ENCODE measurements at regions not wholly inside any gene's neighbourhood (a gene's known extent, or its start where the extent isn't known, plus 50 kb on each side); places are given as distances from the start of the nearest gene placed in this dataset.
A peak's percentile ranks its signal among the peaks of the same experiment; 100 is the strongest.

DNA sequence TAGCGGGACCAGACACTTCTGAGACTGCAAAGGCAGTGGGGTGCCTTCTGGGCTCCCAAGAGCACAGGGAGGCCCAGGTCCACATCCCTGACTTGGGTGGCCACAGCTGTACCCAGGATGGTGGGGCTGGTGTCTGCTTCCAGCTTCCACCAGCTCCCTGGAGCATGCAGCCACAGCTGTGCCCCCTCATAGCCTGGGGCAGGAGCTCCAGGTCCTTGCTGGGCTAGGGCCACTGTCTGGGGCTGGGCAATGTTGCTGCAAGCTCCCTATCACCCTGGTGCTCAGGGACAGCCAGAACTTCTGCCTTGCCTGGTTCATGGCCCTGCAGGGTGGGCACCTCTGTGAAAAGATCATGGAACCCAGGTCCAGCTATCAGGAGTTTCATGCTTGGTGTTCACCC lies 673.9 kb downstream of the SH3BGRL start:
- intact Hi-C loops (cut with micrococcal nuclease), result no loop called here
- Mint-ChIP-seq H3K4me1 (ENCODE audit: insufficient read depth, unreplicated experiment) (no peaks in the 10 kb centered on the region), H3K9me3 (ENCODE audit: unreplicated experiment) (peaks cover 11% of the 10 kb centered on the region), H3K27me3 (ENCODE audit: insufficient read depth, unreplicated experiment) (no peaks in the 10 kb centered on the region), H3K36me3 (ENCODE audit: insufficient read depth, unreplicated experiment) (no peaks in the 10 kb centered on the region), H3K27ac (ENCODE audit: low read depth, unreplicated experiment) (no peak overlapping the region), H3K4me3 (ENCODE audit: unreplicated experiment) (no peak overlapping the region)
- POLR2A ChIA-PET, result no interaction called here
- no peak for DNase-seq (ENCODE audit: unreplicated experiment)
- CTCF ChIA-PET, result interaction anchor here (1.1 kb wide), 1 partner anchor 9 kb away, joined by 3 read pairs; no protein-coding TSS in a partner anchor
- BruUV-seq (replicated peaks), result no TSS peak
- TF ChIP-seq, protein P1, sequence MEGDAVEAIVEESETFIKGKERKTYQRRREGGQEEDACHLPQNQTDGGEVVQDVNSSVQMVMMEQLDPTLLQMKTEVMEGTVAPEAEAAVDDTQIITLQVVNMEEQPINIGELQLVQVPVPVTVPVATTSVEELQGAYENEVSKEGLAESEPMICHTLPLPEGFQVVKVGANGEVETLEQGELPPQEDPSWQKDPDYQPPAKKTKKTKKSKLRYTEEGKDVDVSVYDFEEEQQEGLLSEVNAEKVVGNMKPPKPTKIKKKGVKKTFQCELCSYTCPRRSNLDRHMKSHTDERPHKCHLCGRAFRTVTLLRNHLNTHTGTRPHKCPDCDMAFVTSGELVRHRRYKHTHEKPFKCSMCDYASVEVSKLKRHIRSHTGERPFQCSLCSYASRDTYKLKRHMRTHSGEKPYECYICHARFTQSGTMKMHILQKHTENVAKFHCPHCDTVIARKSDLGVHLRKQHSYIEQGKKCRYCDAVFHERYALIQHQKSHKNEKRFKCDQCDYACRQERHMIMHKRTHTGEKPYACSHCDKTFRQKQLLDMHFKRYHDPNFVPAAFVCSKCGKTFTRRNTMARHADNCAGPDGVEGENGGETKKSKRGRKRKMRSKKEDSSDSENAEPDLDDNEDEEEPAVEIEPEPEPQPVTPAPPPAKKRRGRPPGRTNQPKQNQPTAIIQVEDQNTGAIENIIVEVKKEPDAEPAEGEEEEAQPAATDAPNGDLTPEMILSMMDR (IDR thresholded peaks at IDR 0.05; ENCODE audit: unreplicated experiment), result no peak

DNA sequence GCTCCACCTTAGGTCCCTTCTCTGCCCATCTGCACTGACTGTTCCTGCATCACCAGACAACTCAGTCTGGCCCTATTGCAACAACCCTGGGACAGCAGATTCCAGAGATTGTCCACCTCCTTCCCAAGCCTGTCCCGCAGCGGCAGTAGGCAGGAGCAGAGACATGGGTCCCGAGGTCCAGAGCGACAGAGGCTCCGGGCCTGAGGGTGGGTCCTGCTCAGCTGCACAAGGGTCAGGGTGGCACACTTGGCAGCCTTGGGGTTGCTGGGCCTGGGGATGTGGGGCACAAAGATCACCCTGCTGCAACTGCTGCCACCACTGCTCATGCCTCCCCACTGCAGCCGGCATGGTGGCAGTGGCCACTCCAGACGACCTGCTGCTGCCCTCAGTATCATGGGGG lies 674.5 kb downstream of the SH3BGRL start:
- TF ChIP-seq, protein P1 (IDR thresholded peaks at IDR 0.05; ENCODE audit: unreplicated experiment), result no peak
- Mint-ChIP-seq H3K36me3 (ENCODE audit: insufficient read depth, unreplicated experiment) (no peaks in the 10 kb centered on the region), H3K9me3 (ENCODE audit: unreplicated experiment) (peaks cover 11% of the 10 kb centered on the region), H3K27me3 (ENCODE audit: insufficient read depth, unreplicated experiment) (no peaks in the 10 kb centered on the region), H3K27ac (ENCODE audit: low read depth, unreplicated experiment) (no peak overlapping the region), H3K4me3 (ENCODE audit: unreplicated experiment) (no peak overlapping the region), H3K4me1 (ENCODE audit: insufficient read depth, unreplicated experiment) (no peaks in the 10 kb centered on the region)
- CTCF ChIA-PET, result interaction anchor here (1.1 kb wide), 1 partner anchor 8 kb away, joined by 3 read pairs; no protein-coding TSS in a partner anchor
- intact Hi-C loops (cut with micrococcal nuclease), result no loop called here
- DNase-seq (ENCODE audit: unreplicated experiment), result no peak
- BruUV-seq (replicated peaks), result no TSS peak
- POLR2A ChIA-PET, result no interaction called here

DNA sequence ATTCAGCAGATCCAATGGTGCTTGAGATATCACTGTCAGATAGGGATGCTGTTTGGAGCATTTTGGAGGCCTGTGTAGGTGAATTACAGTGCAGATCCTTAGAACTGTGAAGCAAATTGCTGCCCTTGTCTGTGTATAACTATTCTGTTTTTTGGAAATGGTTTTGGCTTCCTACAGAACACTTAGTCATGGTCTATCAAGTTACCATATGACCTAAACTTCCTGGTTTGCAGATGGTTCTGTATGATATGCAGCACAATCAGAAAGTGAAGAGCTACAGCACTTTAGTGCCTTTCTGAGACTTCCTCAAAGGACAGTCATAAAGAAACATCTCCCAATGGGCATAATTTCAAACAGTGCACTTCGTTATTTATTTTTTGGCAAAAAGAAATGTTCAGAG lies 688.6 kb downstream of the SH3BGRL start:
- POLR2A ChIA-PET, result no interaction called here
- H3K27me3 Mint-ChIP-seq (ENCODE audit: insufficient read depth, unreplicated experiment), result no peaks in the 10 kb centered on the region

DNA sequence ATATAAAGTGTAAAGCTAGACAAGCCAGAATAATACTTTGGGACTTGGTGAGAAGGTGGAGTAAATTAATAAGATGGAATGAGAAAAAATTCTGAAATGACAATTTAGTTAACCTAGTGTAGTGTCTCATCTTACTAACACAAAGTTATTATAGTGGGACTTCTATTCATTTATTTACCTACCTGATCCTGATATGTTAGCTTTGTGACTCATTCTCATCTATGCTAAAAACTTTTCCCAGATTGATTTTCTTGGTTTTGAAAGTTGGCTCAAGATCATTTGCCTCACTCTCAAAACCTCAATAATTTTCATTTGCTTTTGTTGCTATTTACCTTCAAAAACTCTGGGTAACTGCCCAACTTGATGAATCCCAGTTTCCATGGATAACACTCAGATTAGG lies 698.6 kb downstream of the SH3BGRL start:
- BruUV-seq (replicated peaks), result no TSS peak
- peaks cover 7% of the 10 kb centered on the region for H3K9me3 Mint-ChIP-seq (ENCODE audit: unreplicated experiment)
- no peak overlapping the region for H3K4me3 Mint-ChIP-seq (ENCODE audit: unreplicated experiment)

More for the DNA sequence above, 688.6 kb downstream of the SH3BGRL start:
- no TSS peak for BruUV-seq (replicated peaks)
- H3K4me3 Mint-ChIP-seq (ENCODE audit: unreplicated experiment), result no peak overlapping the region
- no peaks in the 10 kb centered on the region for H3K4me1 Mint-ChIP-seq (ENCODE audit: insufficient read depth, unreplicated experiment)
- peaks cover 8% of the 10 kb centered on the region for H3K9me3 Mint-ChIP-seq (ENCODE audit: unreplicated experiment)
- DNase-seq (ENCODE audit: unreplicated experiment), result no peak
- H3K27ac Mint-ChIP-seq (ENCODE audit: low read depth, unreplicated experiment), result no peak overlapping the region
- TF ChIP-seq, protein P1 (IDR thresholded peaks at IDR 0.05; ENCODE audit: unreplicated experiment), result no peak
- intact Hi-C loops (cut with micrococcal nuclease), result no loop called here
- CTCF ChIA-PET, result no interaction called here
- no peaks in the 10 kb centered on the region for H3K36me3 Mint-ChIP-seq (ENCODE audit: insufficient read depth, unreplicated experiment)

More for the DNA sequence above, 698.6 kb downstream of the SH3BGRL start:
- H3K27ac Mint-ChIP-seq (ENCODE audit: low read depth, unreplicated experiment), result no peak overlapping the region
- ChIA-PET CTCF (interaction anchor here (0.5 kb wide), 1 partner anchor 1346 kb away, joined by 3 read pairs; no protein-coding TSS in a partner anchor), POLR2A (no interaction called here)
- peak; percentile 11 for DNase-seq (ENCODE audit: unreplicated experiment)
- no peaks in the 10 kb centered on the region for H3K4me1 Mint-ChIP-seq (ENCODE audit: insufficient read depth, unreplicated experiment)
- TF ChIP-seq, protein P1 (IDR thresholded peaks at IDR 0.05; ENCODE audit: unreplicated experiment), result no peak
- H3K27me3 Mint-ChIP-seq (ENCODE audit: insufficient read depth, unreplicated experiment), result no peaks in the 10 kb centered on the region
- intact Hi-C loops (cut with micrococcal nuclease), result no loop called here
- no peaks in the 10 kb centered on the region for H3K36me3 Mint-ChIP-seq (ENCODE audit: insufficient read depth, unreplicated experiment)
